Smooth muscle cell (in vitro differentiated cells): ENCODE measurements at regions not wholly inside any gene's neighbourhood (a gene's known extent, or its start where the extent isn't known, plus 50 kb on each side); places are given as distances from the start of the nearest gene placed in this dataset.

Experiments
- DNase-seq: peaks from one replicate; lab custom pipeline; 2025; ENCODE audit not compliant: unreplicated experiment; lab: John Stamatoyannopoulos, UW
- H2AFZ ChIP-seq: fragments of 200-600 bp; sonication (generic); 2 replicates; pipeline ENCODE4 v1.6.0; 2016; ENCODE audit warnings: antibody characterized with exemption, low read depth, mild to moderate bottlenecking
- H3F3A ChIP-seq: fragments of 200-600 bp; sonication (generic); 2 replicates; pipeline ENCODE4 v1.6.0; 2017; ENCODE audit warnings: antibody characterized with exemption, low read depth
- H3K27ac ChIP-seq: fragments of 200-600 bp; sonication (generic); 2 replicates; pipeline ENCODE4 v1.5.1; 2016; ENCODE audit warnings: low read depth, mild to moderate bottlenecking
- H3K27me3 ChIP-seq: fragments of 200-600 bp; sonication (generic); 2 replicates; pipeline ENCODE4 v1.6.1; 2016; ENCODE audit warnings: low read depth, mild to moderate bottlenecking
- H3K36me3 ChIP-seq: fragments of 200-600 bp; sonication (generic); 2 replicates; pipeline ENCODE4 v1.5.1; 2016; ENCODE audit warnings: low read depth
- H3K4me1 ChIP-seq: fragments of 200-600 bp; sonication (generic); 2 replicates; pipeline ENCODE4 v1.5.1; 2016; ENCODE audit warnings: low read depth
- H3K4me2 ChIP-seq: fragments of 200-600 bp; sonication (generic); 2 replicates; pipeline ENCODE4 v1.6.0; 2016; ENCODE audit warnings: mild to moderate bottlenecking
- H3K4me3 ChIP-seq: fragments of 200-600 bp; sonication (generic); 2 replicates; pipeline ENCODE4 v1.5.1; 2016; ENCODE audit warnings: mild to moderate bottlenecking
- H3K79me2 ChIP-seq: fragments of 200-600 bp; sonication (generic); 2 replicates; pipeline ENCODE4 v1.6.0; 2016; ENCODE audit warnings: low read depth, mild to moderate bottlenecking
- H3K9ac ChIP-seq: fragments of 200-600 bp; sonication (generic); 2 replicates; pipeline ENCODE4 v1.6.0; 2016; ENCODE audit warnings: low read depth
- H3K9me3 ChIP-seq: fragments of 200-600 bp; sonication (generic); replicated peaks from 2 replicates; pipeline ENCODE4 v1.5.1; 2016; ENCODE audit warnings: low read depth
- H4K20me1 ChIP-seq: fragments of 200-600 bp; sonication (generic); 2 replicates; pipeline ENCODE4 v1.6.0; 2016; ENCODE audit warnings: low read depth
- CTCF ChIP-seq: fragments of 200-600 bp; sonication (generic); IDR thresholded peaks from 2 replicates; pipeline ENCODE4 v1.5.1; 2017; ENCODE audit warnings: borderline replicate concordance, mild to moderate bottlenecking, antibody characterized with exemption; ENCODE audit not compliant: insufficient read depth, poor library complexity, severe bottlenecking
- WGBS: methylation state at CpG from one replicate; pipeline ENCODE4 v1.1.7; 2016; ENCODE audit warnings: low lambda C conversion rate; 5-methylcytosine and 5-hydroxymethylcytosine counted together

- 75% methylated on average over 3 of the region's 3 CpGs for WGBS
- Histone ChIP-seq H3K36me3 (no peaks in the 10 kb centered on the region), H2AFZ (no peak overlapping the region), H3K9me3 (no peaks in the 10 kb centered on the region), H3K27me3 (no peaks in the 10 kb centered on the region), H4K20me1 (no peaks in the 10 kb centered on the region), H3K79me2 (no peaks in the 10 kb centered on the region), H3K4me3 (no peak overlapping the region), H3F3A (no peaks in the 10 kb centered on the region), H3K4me2 (no peak overlapping the region), H3K27ac (no peak overlapping the region), H3K4me1 (no peaks in the 10 kb centered on the region), H3K9ac (no peak overlapping the region)
- no peak for DNase-seq
- TF ChIP-seq CTCF = no peak
Measured at GRCh38 chr9:7298123-7298522, 501.5 kb downstream of the DMAC1 start.

- no peak for TF ChIP-seq CTCF
- 92% methylated on average over 1 of the region's 1 CpG for WGBS
- no peak for DNase-seq
Measured at GRCh38 chr9:7297521-7297920, 502.1 kb downstream of the DMAC1 start.

GRCh38 chr9:7293091-7293490, 506.5 kb downstream of the DMAC1 start:
- Histone ChIP-seq H3K9ac (no peak overlapping the region), H3K79me2 (no peaks in the 10 kb centered on the region), H3K9me3 (no peaks in the 10 kb centered on the region), H3K27me3 (no peaks in the 10 kb centered on the region), H3K4me1 (no peaks in the 10 kb centered on the region), H3K36me3 (no peaks in the 10 kb centered on the region), H4K20me1 (no peaks in the 10 kb centered on the region), H2AFZ (no peak overlapping the region), H3K4me3 (no peak overlapping the region), H3K4me2 (no peak overlapping the region), H3F3A (no peaks in the 10 kb centered on the region), H3K27ac (no peak overlapping the region)
- WGBS = 100% methylated on average over 1 of the region's 1 CpG
- no peak for DNase-seq
- TF ChIP-seq CTCF = no peak

More at GRCh38 chr9:7297521-7297920, 502.1 kb downstream of the DMAC1 start:
- no peak overlapping the region for H2AFZ ChIP-seq
- no peak overlapping the region for H3K4me2 ChIP-seq
- H3K9me3 ChIP-seq = no peaks in the 10 kb centered on the region
- no peak overlapping the region for H3K9ac ChIP-seq
- no peaks in the 10 kb centered on the region for H4K20me1 ChIP-seq
- H3K27me3 ChIP-seq = no peaks in the 10 kb centered on the region
- no peaks in the 10 kb centered on the region for H3K36me3 ChIP-seq
- H3K79me2 ChIP-seq = no peaks in the 10 kb centered on the region
- H3K4me1 ChIP-seq = no peaks in the 10 kb centered on the region
- no peak overlapping the region for H3K4me3 ChIP-seq
- no peak overlapping the region for H3K27ac ChIP-seq
- H3F3A ChIP-seq = no peaks in the 10 kb centered on the region

- Histone ChIP-seq H2AFZ (no peak overlapping the region), H3K4me1 (peaks cover 12% of the 10 kb centered on the region), H3K36me3 (no peaks in the 10 kb centered on the region), H3K27me3 (no peaks in the 10 kb centered on the region), H3K9me3 (no peaks in the 10 kb centered on the region), H3K79me2 (no peaks in the 10 kb centered on the region), H4K20me1 (no peaks in the 10 kb centered on the region), H3F3A (no peaks in the 10 kb centered on the region), H3K4me2 (no peak overlapping the region), H3K4me3 (no peak overlapping the region), H3K27ac (no peak overlapping the region), H3K9ac (no peak overlapping the region)
- DNase-seq = no peak
- no peak for TF ChIP-seq CTCF
- 91% methylated on average over 1 of the region's 1 CpG for WGBS
Measured at GRCh38 chr9:7289773-7290172, 509.8 kb downstream of the DMAC1 start.
